GM21526 (cell line): ENCODE measurements at regions not wholly inside any gene's neighbourhood (a gene's known extent, or its start where the extent isn't known, plus 50 kb on each side); places are given as distances from the start of the nearest gene placed in this dataset.
"Not testable (repeated sequence)": the region's sequence is repeated elsewhere in the genome, so short reads cannot be mapped to it uniquely, and the experiment has no call there.

ENCODE experiments used
- ATAC-seq: cut with Tn5 transposase; IDR thresholded peaks from one replicate; pipeline ENCODE4 v1.9.1; 2021; ENCODE audit warnings: moderate library complexity; ENCODE audit not compliant: unreplicated experiment, low FRiP score

DNA sequence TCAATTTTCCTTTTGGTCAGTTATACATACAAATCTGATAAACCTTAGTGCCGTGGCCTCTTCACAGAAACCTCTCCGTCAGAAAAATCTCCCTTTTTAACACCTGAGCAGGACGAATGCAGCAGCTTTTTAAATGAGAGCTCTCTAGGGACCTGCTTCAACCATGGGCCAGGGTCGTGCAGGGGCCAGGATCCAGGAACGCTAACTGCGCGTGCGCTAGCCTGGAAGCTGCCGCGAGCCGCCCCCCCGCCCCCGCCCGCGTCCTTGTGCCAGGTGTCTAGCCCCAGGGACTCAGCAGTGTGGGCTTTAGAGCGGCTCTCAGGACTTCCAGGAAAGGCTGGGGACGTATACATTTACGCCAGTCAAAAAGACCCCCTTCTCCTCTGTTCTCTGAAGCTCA, 136.8 kb upstream of the FMN2 start:
- no peak for ATAC-seq

DNA sequence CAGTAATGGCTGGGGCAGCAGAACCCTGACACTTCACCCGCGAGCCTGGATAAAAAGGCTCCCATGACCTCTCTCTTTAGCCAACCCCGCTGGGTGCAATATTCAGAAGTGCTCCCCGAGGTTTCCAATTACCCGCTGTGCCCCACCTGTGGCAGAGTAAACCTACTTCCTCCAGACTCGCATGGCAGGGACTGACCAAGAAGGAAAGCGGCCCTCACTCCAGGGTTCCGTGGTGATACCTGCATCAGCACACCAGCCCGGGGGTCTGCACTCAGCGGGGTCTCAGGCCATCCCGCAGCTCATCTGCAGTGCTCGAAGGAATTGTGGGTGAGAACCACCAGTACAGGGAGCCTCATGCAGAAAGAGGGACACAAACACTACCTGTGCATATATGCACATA, 136.3 kb upstream of the FMN2 start:
- ATAC-seq: no peak

DNA sequence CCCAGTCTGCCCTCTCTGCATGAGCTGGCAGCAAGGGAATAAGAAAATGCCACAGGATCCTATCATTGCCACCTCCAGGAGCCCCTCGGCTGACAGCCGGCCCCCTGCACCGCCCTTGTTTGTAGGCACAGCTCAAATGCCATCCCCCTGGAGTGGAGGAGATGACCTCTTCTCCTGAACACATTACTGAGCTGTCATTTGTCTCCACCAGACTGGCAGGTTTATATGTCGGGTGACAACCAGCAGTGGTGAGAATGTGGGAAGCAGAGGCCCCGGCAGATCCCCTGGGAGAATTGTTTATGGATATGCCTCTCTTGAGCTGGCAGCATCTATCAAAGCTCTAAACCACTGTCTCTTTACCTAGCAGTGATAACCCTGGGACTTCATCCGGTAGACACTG, 135.4 kb upstream of the FMN2 start:
- no peak for ATAC-seq

DNA sequence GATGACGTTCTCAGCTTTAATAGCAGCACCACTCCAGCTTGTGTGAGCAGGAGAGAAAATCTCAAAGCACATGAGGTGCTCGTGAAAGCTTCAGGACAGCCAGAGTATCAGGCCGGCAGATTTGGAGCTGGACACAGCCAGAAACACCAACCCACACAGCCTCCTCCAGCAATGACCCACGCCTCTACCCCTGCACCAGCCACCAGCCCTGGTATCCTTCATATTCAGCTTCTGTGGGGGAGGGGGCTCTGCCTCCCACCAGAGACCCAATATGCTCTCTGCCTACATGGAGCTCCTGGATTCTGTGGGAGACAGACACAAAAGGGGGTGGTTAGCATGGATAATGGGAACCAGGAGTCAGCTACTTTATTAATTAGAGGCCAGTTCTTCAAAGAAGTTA, 133.6 kb upstream of the FMN2 start:
- no peak for ATAC-seq

DNA sequence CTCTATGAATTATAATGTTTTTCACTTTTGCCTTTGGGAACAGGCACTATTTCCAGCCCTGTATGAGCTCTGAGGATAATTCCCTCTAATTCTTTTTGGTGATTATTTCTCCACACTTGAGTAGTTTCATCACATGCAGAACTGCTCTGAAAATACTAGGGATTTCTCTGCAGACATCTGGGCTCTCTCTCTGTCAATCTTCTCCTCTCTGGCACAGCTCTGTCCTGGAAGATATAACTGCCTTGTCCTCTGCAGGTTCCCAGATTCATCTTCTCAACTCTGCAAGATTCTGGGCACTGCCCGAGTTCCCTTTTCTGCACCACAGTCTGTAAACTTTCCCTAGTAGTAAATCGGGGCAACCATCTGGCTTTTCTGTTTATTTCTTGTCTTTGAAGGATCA, 131.3 kb upstream of the FMN2 start:
- no peak for ATAC-seq

DNA sequence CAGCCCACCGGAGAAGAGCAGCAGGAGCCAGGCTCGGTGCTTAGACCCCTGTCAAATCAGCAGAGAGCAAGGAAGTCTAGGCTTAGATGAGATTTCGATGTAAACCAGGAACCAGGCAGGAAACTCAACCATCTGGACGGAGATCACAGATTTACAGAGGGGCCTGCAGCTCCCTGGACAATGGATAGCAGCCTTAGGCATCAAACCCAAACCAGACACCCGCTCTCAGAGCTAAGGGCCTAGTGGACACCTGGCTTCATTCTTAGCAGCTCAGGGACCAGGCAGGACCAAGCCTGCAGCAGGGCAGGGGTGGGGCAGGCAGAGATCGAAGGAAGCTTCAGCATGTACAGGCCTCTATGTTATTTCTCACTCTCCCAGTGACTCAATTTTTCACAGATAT, 127.8 kb upstream of the FMN2 start:
- no peak for ATAC-seq

DNA sequence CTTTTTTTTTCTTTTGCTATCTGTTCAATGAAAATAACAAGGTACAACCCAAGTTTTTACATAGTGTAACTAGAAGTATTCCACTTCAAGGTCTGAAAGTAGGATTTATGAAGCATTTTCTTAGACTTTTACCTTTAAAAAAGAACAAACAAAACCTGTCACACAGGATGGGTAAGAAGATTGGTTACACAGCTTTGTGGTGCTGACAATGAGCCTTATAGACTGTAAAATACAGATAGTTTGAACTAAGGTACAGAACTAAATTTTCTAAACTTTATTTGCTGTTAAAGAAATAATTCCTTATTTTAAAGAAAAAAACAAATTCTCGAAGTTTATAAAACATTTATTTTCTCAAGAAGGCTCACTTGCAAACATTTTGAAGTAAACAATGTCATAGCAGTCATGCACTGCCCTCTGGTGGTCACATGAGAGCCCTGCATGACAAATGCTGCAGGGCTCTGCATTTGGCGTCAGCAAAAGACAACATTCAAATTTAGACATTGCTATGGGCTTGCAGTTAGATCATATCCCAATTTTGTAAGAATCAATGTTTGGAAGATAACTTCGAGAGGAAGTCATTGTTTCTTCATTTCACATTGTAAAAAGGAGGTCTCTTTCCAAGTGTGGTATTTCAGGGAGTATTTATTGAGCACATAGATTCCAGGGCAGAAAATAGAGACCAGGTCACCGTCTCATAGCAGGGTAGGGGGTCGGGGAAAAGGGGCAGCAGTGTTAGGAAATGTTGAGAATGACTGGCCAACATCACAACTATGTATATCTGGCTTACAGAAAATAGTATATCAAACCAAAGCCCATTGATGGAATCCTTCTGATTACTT, 115.3 kb upstream of the FMN2 start:
- ATAC-seq: no peak

DNA sequence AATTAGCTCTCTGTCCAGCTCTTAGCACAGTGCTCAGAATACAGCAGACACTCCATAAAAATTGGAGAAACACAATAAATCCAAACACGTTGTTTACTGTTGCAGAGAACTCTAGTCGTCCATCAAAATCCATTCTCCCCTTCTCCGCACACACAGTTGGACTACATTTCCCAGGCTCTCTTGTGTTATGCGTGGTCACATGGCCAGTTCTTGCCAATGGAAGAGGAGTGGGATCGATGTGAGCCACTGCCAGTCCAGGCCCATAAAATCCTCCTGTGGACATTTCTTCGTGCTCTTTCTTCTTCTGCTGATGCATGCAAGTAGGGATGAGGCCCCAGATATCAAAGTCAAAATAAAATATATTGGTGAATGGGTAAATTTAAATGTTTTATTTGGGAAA, 114.3 kb upstream of the FMN2 start:
- ATAC-seq: no peak

DNA sequence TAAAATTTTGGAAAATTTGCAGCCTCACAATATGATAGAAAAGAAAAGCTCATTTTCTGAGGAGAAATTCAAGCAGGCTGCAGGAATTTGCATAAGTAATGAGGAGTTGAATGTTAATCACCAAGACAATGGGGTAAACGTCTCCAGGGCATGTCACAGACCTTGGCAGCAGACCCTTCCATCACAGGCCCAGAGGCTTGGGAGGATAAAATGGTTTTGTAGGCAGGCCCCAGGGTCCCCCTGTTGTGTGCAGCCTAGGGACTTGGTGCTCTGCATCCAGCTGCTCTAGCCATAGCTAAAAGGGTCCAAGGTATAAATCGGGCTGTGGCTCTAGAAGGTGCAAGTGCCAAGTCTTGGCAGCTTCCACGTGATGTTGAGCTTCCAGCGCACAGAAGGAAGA, 112.2 kb upstream of the FMN2 start:
- ATAC-seq: no peak

DNA sequence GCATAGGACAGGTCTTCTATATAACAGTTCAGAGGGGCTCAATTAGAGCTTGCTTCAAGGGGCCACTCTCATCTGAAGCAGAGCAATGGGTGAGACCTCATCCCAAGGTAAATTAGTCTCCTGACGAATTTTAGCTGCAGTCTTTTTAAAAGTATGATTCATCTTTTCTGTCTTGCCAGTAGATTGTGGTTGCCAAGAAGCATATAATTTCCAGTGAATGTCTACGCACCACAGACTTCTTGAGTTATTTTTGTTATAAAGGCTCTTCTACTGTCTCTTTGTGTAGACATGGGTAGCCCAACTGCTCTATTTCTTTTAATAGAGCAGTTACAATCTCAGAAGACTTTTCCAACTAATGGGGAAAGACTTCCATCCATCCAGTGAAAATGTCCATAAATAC, 108.9 kb upstream of the FMN2 start:
- ATAC-seq: no peak

DNA sequence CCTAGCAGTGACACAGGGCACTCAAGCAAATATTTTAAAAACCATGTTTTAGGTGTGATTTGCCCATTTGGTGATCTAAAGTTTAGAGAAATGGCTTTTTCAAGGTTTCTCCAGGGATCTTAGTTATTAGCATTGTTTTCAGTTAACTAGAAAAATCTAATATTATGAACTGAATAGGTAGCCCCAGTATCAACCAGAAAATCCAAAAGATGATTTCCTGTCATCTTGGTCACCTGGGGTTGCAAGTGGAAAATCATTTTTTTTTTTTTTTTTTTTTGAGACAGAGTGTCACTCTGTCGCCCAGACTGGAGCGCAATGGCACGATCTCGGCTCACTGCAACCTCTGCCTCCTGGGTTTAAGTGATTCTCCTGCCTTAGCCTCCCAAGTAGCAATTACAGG, 106.6 kb upstream of the FMN2 start:
- ATAC-seq: no peak

DNA sequence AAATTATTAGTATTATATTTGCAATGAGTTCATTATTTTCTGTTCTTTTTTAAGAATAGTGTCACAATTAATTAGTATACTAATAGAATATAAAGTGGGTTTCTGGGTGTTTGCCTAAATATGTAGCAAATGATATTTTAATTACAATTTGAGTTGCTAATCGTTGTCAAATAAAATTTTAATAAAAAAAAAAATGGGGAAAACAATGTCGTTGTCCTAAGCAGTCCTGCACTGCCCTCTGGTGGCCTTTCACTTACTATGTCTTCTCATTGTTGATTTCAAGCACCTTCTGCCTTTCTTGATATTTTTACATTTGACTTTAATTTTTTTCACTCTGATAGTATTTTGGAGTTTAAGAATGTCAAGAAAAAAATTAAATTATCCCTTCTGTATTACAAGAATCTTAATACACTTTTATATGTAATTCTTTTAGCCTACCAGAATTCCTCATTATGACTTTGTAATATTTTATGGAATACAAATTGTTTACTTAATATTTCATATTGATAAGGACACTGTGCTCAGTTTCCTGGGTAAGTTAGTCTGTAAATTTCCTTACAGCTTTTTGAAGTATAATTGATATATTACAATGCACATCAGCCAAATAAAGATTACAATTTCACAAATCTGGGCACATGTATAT, 104.5 kb upstream of the FMN2 start:
- ATAC-seq: no peak

DNA sequence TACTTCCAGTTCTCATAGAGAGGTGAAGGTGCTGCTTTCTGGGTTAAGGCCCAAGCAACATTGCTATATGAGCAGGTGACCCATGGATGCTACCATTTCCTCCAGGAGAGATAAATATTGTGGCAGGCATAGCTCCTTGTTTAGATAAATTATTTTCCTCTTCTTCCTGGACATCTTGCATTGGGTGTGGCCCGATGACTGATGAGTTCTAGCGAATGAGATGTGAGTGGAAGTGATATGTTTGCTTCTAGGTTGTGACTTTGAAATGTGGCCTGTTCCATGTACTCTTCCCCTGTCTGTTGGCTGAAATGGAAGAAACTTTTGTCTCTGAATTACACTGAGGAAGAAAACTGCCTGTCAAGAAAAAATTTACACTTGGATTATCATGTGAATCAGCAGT, 101.7 kb upstream of the FMN2 start:
- no peak for ATAC-seq

DNA sequence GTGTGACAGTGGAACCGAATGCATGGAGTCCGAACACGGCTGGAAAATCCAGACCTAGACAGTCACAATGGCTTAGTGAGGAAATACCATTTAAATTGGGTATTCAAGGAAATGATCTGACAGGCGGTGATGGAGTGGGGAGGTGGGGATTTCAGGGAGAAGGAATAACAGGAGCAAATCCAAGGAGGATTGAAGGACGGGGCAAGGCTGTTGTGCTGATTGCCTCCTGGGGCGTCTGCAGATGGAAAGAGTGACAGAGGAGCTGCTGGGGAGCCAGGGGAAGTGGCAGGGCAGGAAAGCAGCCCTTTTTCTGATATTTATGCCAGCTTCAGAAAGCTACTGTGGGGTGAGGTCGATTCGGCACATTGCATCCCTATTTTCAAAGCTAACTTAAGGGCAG, 99.1 kb upstream of the FMN2 start:
- not testable (repeated sequence) for ATAC-seq

DNA sequence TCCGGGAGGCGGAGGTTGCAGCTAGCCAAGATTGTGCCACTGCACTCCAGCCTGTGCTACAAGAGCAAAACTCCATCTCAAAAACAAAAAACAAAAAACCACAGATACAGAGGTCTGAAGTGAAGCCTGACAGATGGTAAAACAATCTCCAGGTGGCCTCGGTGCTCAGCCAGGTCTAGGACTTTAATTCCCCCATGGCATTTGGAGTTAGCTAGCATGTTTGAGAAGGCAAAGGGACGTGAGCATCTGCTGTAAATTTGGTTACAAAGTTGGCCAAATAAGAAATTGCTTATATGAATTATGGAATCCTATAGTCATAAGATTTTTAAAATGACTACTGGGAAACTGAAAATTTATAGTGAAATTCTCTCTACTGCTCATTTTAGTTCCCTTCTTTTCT, 98.3 kb upstream of the FMN2 start:
- ATAC-seq: no peak

DNA sequence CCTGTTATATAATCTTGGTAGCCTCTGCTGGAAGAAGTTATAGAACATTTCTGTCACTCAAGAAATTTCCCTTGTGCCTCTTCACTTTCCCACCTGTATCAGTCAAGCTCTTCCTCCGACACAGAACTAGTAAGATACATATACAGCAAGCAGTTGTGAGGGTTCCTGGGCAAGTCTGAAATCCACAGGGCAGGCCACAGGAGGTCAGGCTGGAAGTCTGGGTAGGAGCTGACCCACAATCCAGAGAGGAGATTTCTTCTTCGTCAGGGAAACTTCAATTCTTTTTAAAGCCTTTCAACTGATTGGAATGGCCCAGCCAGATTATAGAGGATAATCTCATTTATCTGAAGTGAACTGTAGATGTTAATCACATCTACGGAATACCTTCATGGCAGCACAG, 96.4 kb upstream of the FMN2 start:
- ATAC-seq: no peak

DNA sequence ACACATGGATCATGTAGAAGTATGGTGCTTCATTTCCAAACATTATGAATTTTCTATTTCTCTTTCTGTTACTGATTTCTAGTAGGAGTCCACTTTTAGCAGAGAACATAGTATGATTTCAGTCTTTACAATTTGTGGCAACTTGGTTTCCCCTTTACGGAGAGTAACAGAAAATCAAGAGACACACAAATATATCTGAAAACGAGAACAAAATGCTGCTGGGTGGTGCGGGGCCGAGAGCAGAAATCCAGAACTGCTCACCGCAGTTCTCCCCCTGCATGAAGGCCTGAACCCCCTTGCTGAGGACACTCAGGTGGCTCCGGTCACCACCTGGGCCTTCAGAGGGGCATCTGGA, 94.5 kb upstream of the FMN2 start:
- ATAC-seq: no peak

DNA sequence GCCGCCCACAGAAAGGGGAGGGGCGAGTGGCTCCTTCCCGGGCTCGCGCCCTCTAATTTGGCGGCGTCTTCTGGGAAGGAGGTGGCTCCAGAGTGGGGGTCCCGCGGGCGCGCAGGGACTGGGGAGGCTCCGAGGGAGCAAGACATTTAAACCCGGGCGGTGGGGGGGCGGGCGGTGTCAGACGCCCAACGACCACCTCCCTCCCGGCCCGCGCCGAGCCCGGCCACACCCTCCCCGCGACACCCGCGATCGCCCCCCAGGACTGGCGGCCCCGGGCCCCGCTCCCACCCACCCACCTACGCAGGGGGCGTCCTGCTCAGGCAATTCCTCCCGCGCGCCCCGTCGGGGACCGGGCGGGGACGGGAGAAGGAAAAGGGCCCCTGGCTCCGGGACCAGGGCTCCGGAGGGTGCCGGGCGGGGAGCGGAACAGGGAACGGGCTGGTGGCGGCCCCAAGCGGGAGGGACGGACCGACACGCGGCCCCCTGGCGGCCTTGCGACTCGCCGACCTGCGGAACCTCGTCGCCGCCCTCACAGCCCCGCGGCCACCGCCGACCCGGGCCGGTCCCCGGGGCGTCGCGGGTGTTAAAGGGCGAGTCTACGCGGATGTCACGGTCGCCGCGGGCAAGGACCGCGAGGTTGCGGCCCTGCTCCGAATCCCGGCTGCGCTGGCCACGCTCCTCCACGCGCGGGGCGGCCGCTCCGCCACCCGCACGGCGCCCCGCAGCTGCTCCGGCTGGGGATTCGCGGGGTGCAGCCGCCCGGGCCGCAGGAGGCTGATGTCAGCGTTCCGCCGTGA, 94.0 kb upstream of the FMN2 start:
- ATAC-seq: no peak

DNA sequence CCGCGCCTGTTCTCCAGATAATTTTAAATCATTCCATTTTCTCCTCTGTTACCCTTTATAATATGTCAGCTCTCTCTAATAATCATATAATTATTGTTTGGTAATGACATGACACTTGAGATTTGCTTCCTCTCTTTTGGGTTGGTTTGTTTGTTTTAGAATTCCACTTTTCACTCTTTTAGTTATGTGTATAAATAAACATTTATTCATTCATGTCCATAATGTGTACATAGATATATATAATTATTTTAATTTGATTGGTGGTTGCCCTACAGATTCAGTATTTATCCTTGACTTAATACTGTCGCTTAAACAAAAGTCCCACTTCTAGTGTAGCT, 93.4 kb upstream of the FMN2 start:
- no peak for ATAC-seq

DNA sequence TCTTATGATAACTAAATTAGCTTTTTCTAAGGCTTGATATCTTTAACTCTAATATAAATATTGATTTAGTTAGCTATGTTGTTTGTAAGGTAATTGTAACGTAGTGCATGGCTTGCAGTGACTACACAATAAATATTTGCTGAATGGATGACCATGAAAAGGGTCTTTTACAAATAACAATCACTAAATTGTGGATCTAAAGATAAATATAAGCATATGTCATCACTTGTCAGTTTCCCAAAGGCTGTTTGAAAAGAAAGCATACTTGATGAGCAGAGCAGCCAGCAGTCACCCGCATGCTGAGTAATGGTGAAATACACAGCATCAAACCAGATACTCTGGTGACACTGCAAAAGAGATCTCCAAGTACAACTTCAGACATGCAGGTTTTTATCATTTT, 92.5 kb upstream of the FMN2 start:
- no peak for ATAC-seq

DNA sequence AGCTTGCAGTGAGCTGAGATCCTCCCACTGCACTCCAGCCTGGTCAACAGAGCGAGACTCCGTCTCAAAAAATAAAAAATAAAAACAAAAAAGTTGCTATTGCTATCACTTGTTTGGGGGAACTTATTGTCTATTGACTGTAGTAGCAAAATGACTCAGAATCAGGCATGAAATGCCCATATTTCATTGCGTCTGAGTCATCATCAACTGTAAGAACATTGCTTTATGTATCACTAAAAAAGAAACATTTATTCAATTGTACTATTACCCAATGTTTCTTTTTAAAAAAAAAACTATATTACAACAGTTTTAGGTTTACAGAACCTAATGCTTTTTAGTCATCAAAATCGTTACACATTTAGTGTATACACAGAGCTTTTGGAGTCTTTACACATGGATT, 91.0 kb upstream of the FMN2 start:
- ATAC-seq: no peak

DNA sequence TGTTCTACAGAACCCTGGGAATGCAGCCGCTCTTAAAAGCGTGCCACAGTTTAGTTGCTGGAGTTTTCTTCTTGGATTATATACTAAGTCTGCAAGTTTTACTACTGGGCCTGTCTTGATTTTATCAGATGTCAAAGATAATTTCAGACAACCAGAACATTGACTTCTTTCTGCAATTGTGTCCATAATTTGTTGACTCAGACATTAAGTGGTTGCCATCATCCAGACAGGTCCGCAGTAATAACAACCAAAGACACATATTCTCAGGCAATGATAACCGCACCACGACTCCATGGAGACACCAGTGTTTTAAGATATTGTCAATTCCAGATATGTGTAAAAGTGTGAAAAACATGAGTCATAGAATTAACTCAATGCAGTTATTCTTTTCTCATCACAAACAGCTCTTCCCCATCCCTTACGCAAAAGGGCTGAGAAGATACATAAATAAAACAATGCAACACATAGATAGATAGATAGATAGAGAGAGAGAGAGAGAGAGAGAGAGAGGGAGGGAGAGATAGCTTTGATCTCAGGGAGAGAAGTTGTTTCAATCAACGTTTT, 90.4 kb upstream of the FMN2 start:
- ATAC-seq: no peak
